GM21723 (cell line): ENCODE measurements at regions not wholly inside any gene's neighbourhood (a gene's known extent, or its start where the extent isn't known, plus 50 kb on each side); places are given as distances from the start of the nearest gene placed in this dataset.

Experiments
- ATAC-seq: cut with Tn5 transposase; IDR thresholded peaks from one replicate; pipeline ENCODE4 v1.9.1; 2021; ENCODE audit warnings: mild to moderate bottlenecking, moderate library complexity; ENCODE audit not compliant: unreplicated experiment

DNA sequence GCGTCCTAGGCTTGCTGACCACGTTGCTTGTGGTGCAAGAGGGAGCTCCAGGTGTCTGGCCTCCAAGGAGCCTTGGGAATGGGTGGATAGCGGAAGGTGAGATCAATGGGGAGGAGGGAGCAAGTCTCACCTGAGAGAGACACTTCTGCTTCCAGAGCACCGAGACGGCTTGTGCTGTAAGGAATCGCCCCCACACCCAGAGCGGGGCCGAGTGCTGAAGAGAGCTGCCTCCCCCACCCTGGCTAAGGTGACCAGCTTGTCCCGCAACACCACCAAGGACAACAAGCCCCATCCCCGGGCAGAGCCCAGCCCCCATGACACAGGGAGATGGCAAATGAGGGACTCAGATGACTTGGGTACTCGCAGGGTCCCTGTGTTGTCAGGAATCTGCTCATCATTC is 485.6 kb downstream of the NPHP4 start:
- no peak for ATAC-seq

DNA sequence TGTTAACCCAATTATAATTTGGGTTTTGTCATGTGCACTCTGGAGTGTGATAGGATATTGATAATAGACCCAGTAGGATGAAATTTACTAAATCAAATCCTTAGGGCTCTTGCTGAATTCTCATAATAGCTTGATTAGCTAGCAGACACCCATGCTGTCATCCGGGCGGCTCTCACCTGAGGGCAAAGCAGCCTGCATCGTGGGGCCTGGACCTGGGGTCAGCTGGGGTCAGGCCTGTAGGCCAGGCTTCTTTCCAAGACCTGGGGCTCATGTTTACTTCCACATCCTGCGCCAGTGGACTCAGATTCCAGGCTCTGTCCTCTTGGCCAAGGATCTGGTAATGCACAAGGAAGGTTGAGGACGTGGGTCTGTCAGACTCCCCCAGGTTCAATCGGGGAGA is 486.3 kb downstream of the NPHP4 start:
- no peak for ATAC-seq

DNA sequence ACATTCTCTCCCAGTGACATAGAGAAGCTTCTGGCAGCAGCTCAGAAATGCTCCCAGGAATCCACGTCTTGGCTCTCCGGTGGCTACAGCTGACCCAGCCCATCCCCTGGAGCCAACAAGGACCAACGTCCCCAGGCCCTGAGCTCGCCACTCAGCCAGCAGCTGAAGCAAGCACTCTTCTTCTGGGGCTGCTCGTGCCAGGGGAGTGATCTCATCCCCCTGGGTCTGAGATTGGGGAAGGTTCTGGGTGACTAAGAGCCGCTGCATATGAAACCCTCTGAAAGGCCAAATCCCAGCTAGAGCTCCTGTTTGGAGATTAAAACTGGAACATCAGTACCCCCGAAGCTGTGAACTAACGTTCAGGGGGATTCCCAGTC is 487.9 kb downstream of the NPHP4 start:
- ATAC-seq, result no peak

DNA sequence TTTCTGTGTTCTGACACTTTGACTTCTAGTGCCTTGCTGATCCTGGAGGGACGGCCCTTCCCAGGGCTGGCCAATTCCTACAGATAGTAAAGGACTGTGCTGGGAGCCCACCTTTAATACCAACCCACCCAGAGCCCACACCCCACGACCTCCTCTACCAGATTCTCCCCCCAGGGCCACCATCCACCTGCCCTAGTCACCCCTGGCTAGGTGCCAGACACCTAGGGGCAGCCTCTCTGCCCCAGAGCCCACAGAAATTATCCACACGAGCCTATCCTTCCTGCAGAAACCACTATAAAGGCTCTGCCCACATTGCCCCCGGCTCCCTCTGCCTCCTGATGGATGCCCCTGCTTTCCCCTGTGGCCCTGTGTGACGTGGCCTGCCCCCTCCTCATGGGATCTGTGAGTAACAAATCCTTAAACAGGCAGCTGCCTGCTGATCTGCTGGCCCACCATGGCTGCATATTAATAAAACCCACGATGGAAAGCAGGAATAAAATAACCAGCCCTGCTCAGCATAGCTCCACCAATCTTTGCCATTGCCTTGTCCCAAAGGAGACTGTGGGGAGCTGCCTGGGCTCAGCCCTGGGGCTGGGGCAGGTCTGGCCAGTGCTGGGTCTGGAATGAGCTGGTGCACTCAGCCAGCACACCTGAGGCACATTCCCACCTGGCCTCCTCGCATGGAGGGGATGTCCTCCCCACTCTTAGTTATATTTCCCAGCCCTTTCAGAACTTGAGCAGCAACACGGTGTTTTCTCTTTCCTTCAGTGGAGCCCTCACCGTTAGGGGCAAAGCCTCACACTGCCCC is 488.5 kb downstream of the NPHP4 start:
- ATAC-seq, result no peak

DNA sequence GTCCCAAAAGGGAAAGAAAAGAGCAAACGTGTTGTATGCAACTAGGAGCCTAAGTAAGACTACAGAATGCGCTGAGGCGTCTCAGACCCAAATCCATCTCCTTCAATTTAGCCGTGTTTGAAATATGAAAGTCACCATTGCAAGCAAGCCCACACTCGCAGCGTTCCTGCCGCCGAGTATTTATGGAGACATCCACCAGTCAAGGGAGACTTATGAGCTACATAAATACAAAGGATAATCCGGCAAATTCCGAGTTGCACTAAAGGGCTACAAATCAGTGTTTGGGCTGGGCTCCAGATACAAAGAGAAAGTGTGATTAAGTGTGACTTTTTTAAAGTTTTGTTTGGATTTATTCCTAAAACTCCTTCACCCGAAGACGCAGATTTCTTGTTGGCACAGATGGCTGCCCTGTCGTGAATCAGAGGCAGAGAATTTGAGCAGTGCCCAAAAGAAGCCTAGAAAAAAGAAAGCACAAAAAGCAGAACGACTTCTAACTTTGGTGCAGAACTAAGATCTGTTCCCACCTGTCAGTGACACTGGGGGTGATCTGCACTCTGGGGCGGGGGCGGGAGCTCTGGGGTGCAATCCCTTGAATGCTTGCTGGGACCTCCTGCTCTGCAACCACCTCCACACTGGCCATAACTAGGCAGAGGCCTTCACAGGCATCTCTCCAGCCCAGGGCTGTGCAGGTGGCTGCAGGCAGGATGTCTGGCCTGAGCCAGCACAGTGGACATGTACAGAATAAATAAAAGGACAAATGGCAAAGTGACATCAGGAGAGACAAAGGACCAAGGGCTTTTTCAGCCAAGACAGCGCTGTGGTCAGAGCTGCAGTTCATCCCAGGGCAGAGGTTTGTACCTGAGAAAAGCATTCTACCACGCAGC is 489.7 kb downstream of the NPHP4 start:
- no peak for ATAC-seq

DNA sequence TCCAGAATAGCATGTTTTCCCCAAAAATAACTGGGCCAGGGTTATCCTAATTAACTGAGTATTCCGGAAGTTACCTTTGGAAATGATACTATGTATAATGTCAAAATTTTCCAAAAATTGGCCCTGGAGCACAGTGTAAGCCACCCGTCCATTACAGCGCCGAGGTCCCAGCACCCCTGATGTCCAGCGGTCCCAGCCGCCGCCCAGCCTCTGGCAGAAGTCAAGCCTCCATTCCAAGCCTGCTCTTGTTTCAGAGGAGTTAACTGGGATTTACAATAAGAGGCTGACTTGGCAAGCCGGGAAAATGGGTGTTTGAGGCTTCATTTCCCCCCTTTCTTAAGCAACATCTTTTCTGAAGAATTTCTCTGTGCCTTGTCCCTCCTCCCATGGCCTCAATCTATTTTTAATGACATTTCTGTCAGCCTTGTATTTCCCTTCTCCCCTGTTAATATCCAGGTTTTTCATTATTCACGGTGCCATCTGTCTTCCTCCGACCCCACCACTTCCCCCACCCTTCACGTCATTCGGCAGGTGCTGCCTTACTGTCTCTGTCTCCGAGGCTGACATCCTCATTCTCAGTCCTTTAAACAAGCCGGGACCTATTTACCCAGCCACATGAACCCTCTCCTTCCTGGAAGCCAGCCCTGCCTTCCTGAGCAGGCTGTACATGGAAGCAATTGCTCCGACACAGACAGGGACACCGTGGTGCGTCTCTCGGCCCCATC is 490.9 kb downstream of the NPHP4 start:
- ATAC-seq, result no peak

DNA sequence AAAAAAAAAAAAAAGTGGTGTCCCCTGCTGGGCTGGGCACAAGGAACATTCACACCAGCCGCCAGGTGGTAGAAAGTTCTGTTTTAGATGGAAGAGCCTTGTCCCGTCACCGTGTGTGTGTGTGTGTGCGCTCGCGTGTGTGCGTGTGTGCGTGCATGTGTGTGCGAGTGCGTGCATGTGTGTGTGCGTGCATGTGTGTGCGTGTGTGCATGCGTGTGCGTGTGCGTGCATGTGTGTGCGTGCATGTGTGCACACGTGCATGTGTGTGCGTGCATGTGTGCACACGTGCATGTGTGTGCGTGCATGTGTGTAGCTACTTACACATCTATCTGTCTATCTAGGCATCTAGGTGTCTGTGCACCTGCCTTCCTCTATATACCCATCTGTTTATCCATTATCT is 491.7 kb downstream of the NPHP4 start:
- no peak for ATAC-seq

DNA sequence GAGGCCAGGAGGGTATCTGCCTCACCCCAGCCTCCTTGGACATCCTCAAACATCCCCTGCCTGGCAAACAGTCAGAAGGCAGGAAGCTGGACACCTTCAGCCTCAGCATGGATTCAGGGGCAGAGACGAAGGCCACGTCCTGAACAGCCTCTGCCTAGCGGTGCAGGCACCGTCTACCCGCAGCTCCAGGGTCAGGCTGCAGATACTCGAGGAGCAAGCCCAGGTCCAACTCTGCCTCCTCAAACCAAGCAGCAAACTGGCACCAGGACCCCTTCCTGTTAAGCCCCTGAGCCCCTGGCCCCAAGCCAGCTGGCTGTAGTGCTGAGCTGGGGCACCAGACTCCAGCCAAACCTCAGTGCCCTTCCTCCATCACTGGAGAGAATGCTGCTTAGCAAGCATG is 494.7 kb downstream of the NPHP4 start:
- no peak for ATAC-seq

DNA sequence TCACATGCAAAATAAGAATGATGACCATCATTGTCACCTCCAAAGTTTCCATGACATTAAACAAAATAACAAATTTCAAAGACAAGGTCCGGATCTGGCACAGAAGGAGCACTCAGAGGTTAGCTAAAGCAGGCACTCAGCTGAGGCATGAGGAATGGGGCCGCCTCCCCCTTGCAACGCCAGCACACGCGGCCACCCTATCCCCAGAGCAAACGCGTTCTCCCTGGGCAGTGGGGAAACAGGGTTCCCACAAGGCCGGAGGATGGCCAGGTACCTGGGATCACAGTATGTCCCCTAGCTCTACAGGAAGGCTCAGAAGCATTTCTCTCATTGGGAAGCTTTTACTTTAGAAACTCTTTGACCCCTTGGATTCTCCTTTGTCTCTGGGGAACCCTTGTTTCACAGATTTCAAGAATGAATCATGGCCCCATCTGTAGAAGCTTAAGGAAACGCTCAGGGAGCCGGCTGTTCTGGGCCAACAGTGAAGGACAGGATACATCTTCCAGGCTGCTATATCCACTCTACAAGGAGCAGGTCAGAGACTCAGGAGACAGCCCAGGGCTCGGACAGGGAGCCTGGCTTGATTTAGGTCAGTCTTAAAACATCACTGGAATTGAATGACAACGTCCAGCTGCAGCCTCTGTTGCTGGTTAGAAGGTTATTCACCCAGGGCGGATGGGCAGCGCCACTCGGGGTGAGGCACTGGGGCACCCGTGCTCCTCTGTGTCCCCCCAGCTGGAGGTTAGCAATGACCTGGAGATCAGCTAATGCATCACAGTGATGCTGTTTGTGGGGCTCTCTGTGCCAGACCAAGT is 496.4 kb downstream of the NPHP4 start:
- ATAC-seq, result no peak

DNA sequence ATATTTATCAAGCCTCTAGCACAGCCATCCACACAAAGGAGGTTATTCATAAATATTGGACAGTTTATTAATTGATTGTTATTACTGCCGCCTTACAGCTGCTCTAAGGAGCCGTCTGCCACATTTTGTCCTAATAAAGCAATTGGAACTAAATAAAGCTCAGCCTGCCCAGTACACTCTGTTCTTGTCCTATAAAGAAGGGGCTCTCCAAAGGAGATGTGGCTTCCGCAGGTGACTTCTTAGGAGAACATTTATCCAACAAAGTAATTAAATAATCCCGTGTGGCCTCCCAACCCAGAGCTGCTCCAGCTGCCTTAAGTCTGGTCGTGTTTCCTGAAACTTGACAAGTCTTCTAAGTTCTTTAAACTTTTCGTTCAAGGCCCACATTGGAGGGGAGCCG is 497.7 kb downstream of the NPHP4 start:
- ATAC-seq, result no peak

DNA sequence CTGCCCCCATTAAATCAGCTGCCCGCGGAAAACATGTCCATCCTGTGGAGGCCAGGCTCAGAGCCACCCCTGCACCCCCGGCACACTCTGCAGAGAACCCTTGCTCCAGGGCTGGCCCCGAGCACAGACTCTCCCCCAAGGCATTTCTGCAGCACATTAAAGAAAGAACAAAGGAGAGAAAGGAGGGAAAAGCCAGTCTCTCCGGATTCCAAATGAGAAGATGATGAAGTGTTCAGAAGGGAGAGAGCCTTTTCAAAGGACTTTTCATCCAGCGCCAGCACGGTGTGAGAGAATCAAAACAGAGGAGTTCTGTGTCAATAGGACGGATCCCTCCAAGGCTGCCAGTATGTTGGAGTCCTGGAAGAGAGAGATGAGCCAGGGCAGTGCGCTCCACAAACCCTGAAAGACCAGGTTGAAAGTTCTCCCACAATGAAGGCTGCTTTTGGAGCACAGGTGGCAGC is 498.3 kb downstream of the NPHP4 start:
- no peak for ATAC-seq

DNA sequence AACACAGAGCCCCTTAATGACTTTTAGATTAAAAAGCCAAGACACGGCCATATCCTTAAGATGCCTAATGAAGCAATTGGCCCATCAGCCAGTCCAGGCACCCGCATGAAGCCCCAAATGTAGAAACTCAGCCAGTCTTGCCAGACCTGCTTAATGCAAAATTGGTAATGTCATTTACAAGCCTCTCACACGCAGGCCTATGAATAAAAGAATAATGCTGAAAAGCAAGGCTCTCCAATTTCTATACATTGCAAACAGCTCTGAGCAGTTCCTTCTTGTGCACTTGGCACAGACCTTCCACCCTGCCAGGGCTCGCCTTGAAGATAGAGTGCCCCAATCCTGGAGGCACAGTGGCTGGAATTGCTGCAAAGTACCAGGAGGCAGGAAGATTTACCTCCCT is 498.9 kb downstream of the NPHP4 start:
- no peak for ATAC-seq

DNA sequence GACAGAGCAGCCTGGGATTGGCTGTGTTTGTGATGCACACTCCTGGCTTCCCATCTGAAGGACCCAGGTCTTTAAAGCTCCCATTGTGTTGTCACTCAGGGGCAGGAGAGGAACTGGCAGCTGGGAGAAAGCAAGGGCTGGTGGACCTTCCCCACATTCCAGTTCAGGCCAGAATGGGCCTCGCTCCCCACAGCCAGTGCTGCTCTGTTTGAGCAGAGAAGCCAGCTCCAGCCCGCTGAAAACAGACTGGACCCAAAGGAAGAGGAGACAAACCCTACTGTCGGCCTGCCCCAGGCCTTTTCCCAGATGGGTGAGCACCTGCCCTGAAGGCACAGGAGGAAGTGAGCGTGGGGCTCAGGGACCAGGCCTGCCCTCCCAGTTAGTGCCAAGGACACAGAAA is 499.4 kb downstream of the NPHP4 start:
- no peak for ATAC-seq

DNA sequence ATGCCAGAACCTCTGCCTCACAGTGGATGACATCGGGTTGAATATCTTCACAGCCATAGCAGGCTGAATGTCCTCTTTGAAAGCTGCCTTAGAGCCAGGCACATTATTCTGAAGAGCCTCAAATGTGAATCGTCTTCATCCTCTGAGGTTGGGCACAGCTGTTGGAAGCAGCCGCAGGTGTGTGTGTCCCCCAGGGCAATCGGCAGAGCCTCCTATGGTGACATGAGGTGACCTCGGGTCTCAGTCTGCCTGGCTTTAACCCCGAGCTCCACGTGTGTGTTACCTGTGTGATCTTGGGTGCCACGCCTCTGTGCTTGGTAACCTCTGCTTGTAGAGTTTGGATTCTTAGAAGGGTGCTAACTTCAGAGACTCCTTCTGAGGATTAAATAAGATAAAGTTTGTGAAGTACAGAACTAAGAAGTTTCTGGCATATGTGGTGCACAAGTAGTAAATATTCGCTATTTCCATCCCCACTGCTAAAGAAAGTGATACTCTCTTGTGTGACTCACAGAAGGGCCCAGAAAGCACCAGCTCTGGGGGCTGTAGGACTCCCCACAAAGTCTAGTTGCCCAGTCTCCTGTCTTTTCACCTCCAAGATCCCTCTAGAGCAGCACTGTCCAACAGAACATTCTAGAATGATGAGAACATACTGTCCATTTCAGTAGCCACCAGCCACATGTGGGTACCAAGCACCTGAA is 500.9 kb downstream of the NPHP4 start:
- no peak for ATAC-seq

DNA sequence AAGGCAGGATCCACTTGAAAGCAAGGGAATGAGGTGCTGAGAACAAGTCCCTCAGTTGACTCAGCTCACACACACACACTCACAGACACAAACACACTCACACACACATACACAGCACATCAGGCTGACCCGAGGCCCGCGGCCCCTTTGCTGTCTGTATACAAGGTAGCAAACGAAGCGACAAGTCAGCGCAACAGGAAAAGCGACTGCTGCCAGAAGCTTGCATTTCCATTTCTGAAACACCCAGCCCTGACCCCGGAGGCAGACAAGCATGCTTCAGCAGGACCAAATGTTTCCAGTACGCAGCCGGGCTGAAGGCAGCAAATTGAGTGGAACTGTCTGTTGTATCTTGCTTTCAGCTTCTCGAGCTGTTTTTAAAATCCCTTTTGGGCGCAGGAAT is 501.6 kb downstream of the NPHP4 start:
- no peak for ATAC-seq

DNA sequence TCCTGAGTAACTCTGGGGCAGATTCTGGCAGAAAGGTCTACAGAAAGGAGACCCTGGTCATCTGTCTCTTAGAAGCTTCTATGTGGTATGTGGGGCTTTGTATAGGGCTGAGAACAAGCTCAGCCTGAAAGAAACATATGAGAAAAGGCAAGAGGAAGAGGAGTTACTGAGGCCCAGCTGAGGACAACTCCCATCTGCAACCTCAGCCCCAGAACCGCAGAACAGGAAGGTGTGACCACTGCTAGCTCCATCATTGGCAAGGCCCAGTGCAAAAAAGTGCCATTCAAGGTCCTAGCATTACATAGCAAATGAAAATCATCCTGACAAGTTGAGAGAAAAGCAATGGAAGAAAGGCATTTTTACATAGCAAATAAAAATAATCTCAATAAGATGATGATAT is 503.8 kb downstream of the NPHP4 start:
- ATAC-seq, result no peak

DNA sequence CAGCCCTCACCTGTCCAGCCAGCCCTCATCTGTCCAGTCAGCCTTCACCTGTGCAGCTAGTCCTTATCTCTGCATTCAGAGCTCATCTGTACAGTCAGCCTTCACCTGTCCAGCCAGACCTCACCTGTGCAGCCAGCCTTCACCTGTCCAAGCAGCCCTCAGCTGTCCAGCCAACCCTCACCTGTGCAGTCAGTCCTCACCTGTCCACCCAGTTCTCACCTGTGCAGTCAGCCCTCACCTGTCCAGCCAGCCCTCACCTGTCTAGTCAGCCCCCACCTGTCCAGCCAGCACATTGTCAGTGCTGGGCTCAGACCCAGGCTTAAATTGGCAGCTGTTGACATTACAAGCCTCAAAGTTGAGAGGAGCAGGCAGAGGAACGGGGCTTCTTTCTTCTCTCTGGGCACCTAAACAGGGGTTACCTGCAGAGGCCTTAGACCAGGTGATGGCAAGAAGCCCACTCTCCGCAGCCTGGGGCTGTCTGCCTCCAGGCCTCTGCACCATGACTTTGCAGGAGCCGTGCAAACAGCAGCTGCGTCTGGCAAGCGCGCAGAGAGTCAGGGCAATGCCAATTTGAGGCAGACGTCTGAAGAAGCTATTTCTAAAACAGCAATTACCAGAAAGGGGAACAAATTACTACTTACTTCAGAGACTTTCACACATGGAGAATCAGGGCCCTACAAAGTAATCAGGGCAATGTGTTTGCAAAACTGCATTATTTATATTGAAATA is 506.1 kb downstream of the NPHP4 start:
- ATAC-seq, result no peak

DNA sequence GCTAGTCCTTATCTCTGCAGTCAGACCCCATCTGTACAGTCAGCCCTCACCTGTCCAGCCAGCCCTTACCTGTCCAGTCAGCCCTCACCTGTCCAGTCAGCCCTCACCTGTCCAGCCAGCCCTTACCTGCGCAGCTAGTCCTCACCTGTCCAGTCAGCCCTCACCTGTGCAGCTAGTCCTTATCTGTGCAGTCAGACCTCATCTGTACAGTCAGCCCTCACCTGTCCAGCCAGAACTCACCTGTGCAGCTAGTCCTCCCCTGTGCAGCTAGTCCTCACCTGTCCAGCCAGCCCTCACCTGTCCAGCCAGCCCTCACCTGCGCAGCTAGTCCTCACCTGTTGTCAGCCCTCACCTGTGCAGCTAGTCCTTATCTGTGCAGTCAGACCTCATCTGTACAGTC is 506.8 kb downstream of the NPHP4 start:
- no peak for ATAC-seq

DNA sequence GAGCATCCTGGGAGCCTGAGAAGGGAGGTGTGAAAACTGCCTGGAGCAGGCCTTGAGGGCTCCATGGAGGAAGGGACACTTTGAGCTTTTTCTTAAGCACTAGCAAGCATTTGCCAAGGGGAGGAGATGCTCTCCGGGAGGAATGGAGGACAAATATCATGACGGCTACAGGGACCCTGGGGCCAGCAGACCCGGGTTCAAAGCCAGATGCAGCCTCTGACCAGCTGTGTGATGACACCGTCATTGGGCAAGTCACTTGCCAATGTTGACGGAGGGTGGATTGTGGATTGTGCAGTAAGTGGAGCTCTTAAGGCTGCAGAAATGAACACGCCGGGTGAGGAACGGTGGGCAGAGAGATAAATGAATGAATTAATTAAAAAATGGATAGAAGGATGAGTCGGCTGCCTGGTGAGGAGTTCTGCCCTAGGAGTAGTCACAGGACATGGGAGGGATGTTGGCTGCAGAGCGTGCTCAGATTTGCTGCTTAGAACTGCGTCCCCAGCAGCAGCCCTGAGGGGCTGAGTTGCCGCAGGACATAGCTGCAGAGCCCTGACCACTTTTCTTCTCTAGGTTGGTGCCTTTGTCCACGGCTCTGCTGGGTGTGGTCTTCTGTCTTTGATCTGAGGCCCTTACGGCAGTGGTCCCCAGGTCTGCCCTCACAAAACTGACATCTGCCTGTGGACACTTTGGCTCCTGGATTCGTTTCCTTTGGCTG is 507.6 kb downstream of the NPHP4 start:
- ATAC-seq, result no peak
